ENCODE measurements at regions not wholly inside any gene's neighbourhood (a gene's known extent, or its start where the extent isn't known, plus 50 kb on each side); places are given as distances from the start of the nearest gene placed in this dataset.

GRCh38 chr10:90222372-90222771 lies 521.0 kb downstream of the KIF20B start:
- no peaks in the 10 kb centered on the region for H3K4me1 ChIP-seq
- no peak for DNase-seq
- no peaks in the 10 kb centered on the region for H3K36me3 ChIP-seq
- no peak overlapping the region for H3K9ac ChIP-seq (ENCODE audit: low read depth in 2 of 2, low read length in 2 of 2)
- H3K4me3 ChIP-seq: no peak overlapping the region
- H3K27ac ChIP-seq: no peak overlapping the region
- no peak for TF ChIP-seq CTCF (IDR thresholded peaks at IDR 0.05)
- H3K27me3 ChIP-seq: no peaks in the 10 kb centered on the region
- H3K9me3 ChIP-seq: no peaks in the 10 kb centered on the region
- intact Hi-C loops (cut with DNase I): no loop called here

GRCh38 chr10:90222939-90223338 lies 521.5 kb downstream of the KIF20B start:
- no peaks in the 10 kb centered on the region for H3K9me3 ChIP-seq
- H3K36me3 ChIP-seq: no peaks in the 10 kb centered on the region
- no peaks in the 10 kb centered on the region for H3K4me1 ChIP-seq
- no peak overlapping the region for H3K27ac ChIP-seq
- no peak for DNase-seq
- H3K27me3 ChIP-seq: no peaks in the 10 kb centered on the region
- TF ChIP-seq CTCF (IDR thresholded peaks at IDR 0.05): no peak
- intact Hi-C loops (cut with DNase I): no loop called here
- no peak overlapping the region for H3K4me3 ChIP-seq
- no peak overlapping the region for H3K9ac ChIP-seq (ENCODE audit: low read depth in 2 of 2, low read length in 2 of 2)

GRCh38 chr10:90224791-90225566 lies 523.6 kb downstream of the KIF20B start:
- no peaks in the 10 kb centered on the region for H3K4me1 ChIP-seq
- no peak overlapping the region for H3K9ac ChIP-seq (ENCODE audit: low read depth in 2 of 2, low read length in 2 of 2)
- no peak for TF ChIP-seq CTCF (IDR thresholded peaks at IDR 0.05)
- H3K4me3 ChIP-seq: no peak overlapping the region
- no peaks in the 10 kb centered on the region for H3K27me3 ChIP-seq
- H3K9me3 ChIP-seq: no peaks in the 10 kb centered on the region
- no peaks in the 10 kb centered on the region for H3K36me3 ChIP-seq
- intact Hi-C loops (cut with DNase I): no loop called here
- DNase-seq: no peak
- no peak overlapping the region for H3K27ac ChIP-seq

- Histone ChIP-seq H3K9ac (ENCODE audit: low read depth in 2 of 2, low read length in 2 of 2) (no peak overlapping the region), H3K36me3 (no peaks in the 10 kb centered on the region), H3K4me1 (no peaks in the 10 kb centered on the region), H3K27me3 (no peaks in the 10 kb centered on the region), H3K9me3 (no peaks in the 10 kb centered on the region), H3K4me3 (no peak overlapping the region), H3K27ac (no peak overlapping the region)
- intact Hi-C loops (cut with DNase I): no loop called here
- TF ChIP-seq CTCF (IDR thresholded peaks at IDR 0.05): no peak
- DNase-seq: no peak
Measured at GRCh38 chr10:90226517-90226916, 525.1 kb downstream of the KIF20B start.

- H3K36me3 ChIP-seq: no peaks in the 10 kb centered on the region
- no peaks in the 10 kb centered on the region for H3K27me3 ChIP-seq
- no peak overlapping the region for H3K27ac ChIP-seq
- H3K9me3 ChIP-seq: no peaks in the 10 kb centered on the region
- intact Hi-C loops (cut with DNase I): no loop called here
- H3K4me1 ChIP-seq: no peaks in the 10 kb centered on the region
- DNase-seq: no peak
- no peak overlapping the region for H3K9ac ChIP-seq (ENCODE audit: low read depth in 2 of 2, low read length in 2 of 2)
- no peak for TF ChIP-seq CTCF (IDR thresholded peaks at IDR 0.05)
- no peak overlapping the region for H3K4me3 ChIP-seq
Measured at GRCh38 chr10:90227217-90227656, 525.8 kb downstream of the KIF20B start.
